Tibial nerve (tissue), 4 donors: ENCODE measurements at regions not wholly inside any gene's neighbourhood (a gene's known extent, or its start where the extent isn't known, plus 50 kb on each side); places are given as distances from the start of the nearest gene placed in this dataset.
"Not testable (repeated sequence)": the region's sequence is repeated elsewhere in the genome, so short reads cannot be mapped to it uniquely, and the experiment has no call there.

ENCODE experiments used
- DNase-seq, 2 donors: peaks; one replicate each; pipeline ENCODE4 v3.0.0-alpha.2; 2019; ENCODE audit warnings: low spot score in 2 of 2
- H3K27ac ChIP-seq, 4 donors: fragments of 200-600 bp; sonication (generic) in 3 of 4; one replicate each; pipeline ENCODE4 v1.5.1; 2017 to 2019; ENCODE audit warnings: mild to moderate bottlenecking in 1 of 4
- H3K27me3 ChIP-seq, 2 donors: fragments of 200-600 bp; sonication (generic) in 1 of 2; one replicate each; pipeline versions ENCODE4 v1.5.1 to v1.6.0; 2017 to 2019
- H3K36me3 ChIP-seq, 3 donors: fragments of 200-600 bp; sonication (generic); one replicate each; pipeline ENCODE4 v1.5.1; 2018 to 2019
- H3K4me1 ChIP-seq, 4 donors: fragments of 200-600 bp; sonication (generic) in 3 of 4; one replicate each; pipeline ENCODE4 v1.5.1; 2017 to 2019
- H3K4me3 ChIP-seq, 4 donors: fragments of 200-600 bp; sonication (generic) in 3 of 4; one replicate each; pipeline ENCODE4 v1.5.1; 2017 to 2019; ENCODE audit warnings: mild to moderate bottlenecking in 1 of 4, moderate library complexity in 1 of 4
- H3K9me3 ChIP-seq, 4 donors: fragments of 200-600 bp; sonication (generic) in 3 of 4; one replicate each; pipeline ENCODE4 v1.5.1; 2017 to 2019
- EP300 ChIP-seq, 2 donors: sonication (generic); formaldehyde crosslinking; IDR thresholded peaks; one replicate each; pipeline ENCODE4 v1.6.1; 2017; ENCODE audit warnings: antibody characterized with exemption in 2 of 2, mild to moderate bottlenecking in 1 of 2
- POLR2A ChIP-seq, 2 donors: fragments of 450-650 bp; IDR thresholded peaks; one replicate each; pipeline ENCODE4 v1.6.1; 2017; ENCODE audit warnings: antibody characterized with exemption in 2 of 2, mild to moderate bottlenecking in 2 of 2, moderate library complexity in 2 of 2
- WGBS, 2 donors: methylation state at CpG; one replicate each; pipeline ENCODE4 v1.1.5; 2018; 5-methylcytosine and 5-hydroxymethylcytosine counted together
- TF ChIP-seq, protein P1 (sequence below), 5 experiments: fragments of 200-600 bp in 3 of 5; fragments of 450-650 bp in 2 of 5; sonication (generic) in 3 of 5; IDR thresholded peaks; one replicate each; pipeline ENCODE4 v1.5.1; 2016 to 2019; ENCODE audit warnings: antibody characterized with exemption in 5 of 5, mild to moderate bottlenecking in 3 of 5, moderate library complexity in 2 of 5

DNA sequence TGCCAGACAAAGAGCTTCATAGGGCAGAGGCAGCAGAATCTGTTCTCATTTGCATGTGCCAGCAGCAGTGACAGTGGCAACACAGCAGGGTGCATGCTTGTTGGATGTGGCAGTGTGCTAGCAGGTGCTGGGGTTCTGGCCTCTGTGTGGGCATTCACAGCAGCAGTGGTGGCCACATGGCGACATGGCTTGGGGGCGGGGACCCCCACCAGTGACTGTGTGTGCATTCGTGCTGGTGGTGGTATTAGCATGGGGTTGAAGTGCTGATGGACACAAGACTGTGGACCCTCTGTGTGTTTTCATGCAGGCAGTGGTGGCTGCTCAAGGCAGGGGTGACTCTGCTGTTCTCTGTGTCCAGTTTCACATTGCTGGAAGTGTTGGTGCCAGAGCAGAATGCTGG, 183.2 kb upstream of the PDE4D start:
- 86% methylated on average over 3 of the region's 3 CpGs; no CpG with 5 or more reads in 1 of the 2 donors for WGBS, 2 donors
- no peak for DNase-seq
- Histone ChIP-seq H3K9me3 (peaks cover 0 to 34% (median 0%) of the 10 kb centered on the region in 4 donors), H3K4me1 (no peaks in the 10 kb centered on the region), H3K36me3 (no peaks in the 10 kb centered on the region), H3K27ac (no peak overlapping the region), H3K4me3 (no peak overlapping the region), H3K27me3 (no peaks in the 10 kb centered on the region)
- TF ChIP-seq POLR2A (IDR thresholded peaks at IDR 0.05): no peak
- no peak for TF ChIP-seq EP300 (IDR thresholded peaks at IDR 0.05)
- TF ChIP-seq, protein P1, sequence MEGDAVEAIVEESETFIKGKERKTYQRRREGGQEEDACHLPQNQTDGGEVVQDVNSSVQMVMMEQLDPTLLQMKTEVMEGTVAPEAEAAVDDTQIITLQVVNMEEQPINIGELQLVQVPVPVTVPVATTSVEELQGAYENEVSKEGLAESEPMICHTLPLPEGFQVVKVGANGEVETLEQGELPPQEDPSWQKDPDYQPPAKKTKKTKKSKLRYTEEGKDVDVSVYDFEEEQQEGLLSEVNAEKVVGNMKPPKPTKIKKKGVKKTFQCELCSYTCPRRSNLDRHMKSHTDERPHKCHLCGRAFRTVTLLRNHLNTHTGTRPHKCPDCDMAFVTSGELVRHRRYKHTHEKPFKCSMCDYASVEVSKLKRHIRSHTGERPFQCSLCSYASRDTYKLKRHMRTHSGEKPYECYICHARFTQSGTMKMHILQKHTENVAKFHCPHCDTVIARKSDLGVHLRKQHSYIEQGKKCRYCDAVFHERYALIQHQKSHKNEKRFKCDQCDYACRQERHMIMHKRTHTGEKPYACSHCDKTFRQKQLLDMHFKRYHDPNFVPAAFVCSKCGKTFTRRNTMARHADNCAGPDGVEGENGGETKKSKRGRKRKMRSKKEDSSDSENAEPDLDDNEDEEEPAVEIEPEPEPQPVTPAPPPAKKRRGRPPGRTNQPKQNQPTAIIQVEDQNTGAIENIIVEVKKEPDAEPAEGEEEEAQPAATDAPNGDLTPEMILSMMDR (IDR thresholded peaks at IDR 0.05): no peak

DNA sequence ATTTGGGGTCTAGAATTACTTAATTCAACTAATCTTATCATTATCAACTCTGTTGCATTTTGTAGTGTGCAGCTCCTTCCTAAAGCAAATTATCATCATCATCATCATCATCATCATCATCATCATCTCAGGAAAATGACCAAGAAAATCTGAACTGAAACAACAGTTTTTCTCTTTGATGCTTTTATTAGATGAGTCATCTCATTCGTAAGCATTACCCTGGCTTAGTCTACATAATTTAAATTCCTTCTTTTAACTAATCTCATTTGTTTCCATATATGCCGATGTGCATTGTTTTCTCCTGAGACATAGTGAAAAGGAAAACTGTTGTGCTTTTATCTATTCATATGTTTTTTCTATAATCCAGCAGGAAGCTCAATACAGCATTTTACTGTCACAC, 173.0 kb upstream of the PDE4D start:
- DNase-seq: no peak
- no peaks in the 10 kb centered on the region for H3K36me3 ChIP-seq
- H3K4me1 ChIP-seq: no peaks in the 10 kb centered on the region
- TF ChIP-seq EP300 (IDR thresholded peaks at IDR 0.05): no peak
- TF ChIP-seq POLR2A (IDR thresholded peaks at IDR 0.05): no peak
- TF ChIP-seq, protein P1 (IDR thresholded peaks at IDR 0.05): no peak
- H3K4me3 ChIP-seq: no peak overlapping the region
- H3K27me3 ChIP-seq: no peaks in the 10 kb centered on the region
- 40 to 49% methylated on average over 2 of the region's 2 CpGs for WGBS, 2 donors
- H3K27ac ChIP-seq: no peak overlapping the region
- peaks cover 0 to 6% (median 0%) of the 10 kb centered on the region in 4 donors for H3K9me3 ChIP-seq

DNA sequence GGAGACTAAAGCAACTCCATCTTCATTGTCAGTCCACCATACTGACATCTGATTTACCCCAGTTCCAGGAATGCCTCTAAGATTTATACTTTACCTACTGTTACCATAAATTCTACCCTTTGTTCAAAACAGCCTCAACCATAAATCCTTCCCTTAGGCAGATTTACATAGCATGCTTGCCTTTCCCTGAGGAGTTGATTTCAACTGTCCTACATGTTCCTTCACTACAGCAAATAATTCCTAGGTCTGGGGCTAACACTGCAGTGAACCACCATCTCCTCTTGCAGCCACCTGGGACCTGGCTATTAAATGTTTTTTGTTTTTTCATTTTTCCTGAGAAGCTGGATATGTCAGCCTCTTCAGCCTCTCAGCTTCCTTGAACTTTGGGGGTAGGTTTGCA, 166.9 kb upstream of the PDE4D start:
- H3K36me3 ChIP-seq: no peaks in the 10 kb centered on the region
- H3K4me3 ChIP-seq: no peak overlapping the region
- H3K27me3 ChIP-seq: no peaks in the 10 kb centered on the region
- H3K27ac ChIP-seq: no peak overlapping the region
- TF ChIP-seq POLR2A (IDR thresholded peaks at IDR 0.05) (no peak), EP300 (IDR thresholded peaks at IDR 0.05) (no peak)
- TF ChIP-seq, protein P1 (IDR thresholded peaks at IDR 0.05): no peak
- no peaks in the 10 kb centered on the region for H3K9me3 ChIP-seq
- DNase-seq: no peak
- H3K4me1 ChIP-seq: no peaks in the 10 kb centered on the region

DNA sequence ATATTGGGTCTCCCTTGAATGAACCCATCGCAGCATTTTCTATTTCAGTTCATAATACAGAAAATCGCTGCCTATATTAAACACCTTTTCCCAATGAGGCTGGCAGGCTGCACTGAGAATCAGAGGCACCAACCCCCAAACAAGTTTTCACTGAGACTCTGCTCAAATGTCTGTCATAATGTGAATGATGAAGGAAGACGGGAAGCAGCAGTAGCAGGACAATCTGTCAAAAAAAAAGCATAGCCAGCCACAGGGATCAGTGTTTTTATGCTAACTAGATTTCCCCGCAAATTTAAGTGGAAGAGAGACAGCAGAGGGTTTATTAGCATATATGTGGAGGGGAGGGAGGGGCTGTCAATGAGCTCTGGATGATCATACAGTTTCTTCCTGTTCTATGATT, 162.7 kb upstream of the PDE4D start:
- H3K36me3 ChIP-seq: no peaks in the 10 kb centered on the region
- H3K4me1 ChIP-seq: no peaks in the 10 kb centered on the region
- no peaks in the 10 kb centered on the region for H3K9me3 ChIP-seq
- H3K27me3 ChIP-seq: no peaks in the 10 kb centered on the region
- no peak overlapping the region for H3K27ac ChIP-seq
- no peak overlapping the region for H3K4me3 ChIP-seq
- WGBS, 2 donors: 73 to 78% methylated on average over 4 of the region's 4 CpGs
- DNase-seq: no peak
- TF ChIP-seq, protein P1 (IDR thresholded peaks at IDR 0.05): no peak
- no peak for TF ChIP-seq POLR2A (IDR thresholded peaks at IDR 0.05)
- no peak for TF ChIP-seq EP300 (IDR thresholded peaks at IDR 0.05)

DNA sequence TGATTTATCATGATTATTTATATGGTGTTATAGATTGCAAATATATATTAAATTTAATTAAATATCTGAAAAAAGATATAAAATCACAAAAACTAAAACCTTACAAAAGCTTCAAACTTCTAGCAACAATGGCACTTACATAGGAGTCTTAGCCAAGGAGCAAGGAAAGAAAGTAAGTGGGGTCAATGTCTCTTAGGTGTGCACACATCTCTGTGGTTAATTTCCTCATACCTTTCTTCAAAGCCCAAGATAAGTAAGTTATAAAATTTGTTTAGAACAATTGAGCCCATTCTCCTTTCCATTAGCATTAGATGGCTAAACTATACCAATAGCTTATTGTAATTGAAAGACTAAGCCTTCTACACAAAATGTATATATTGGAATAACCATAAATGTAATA, 161.6 kb upstream of the PDE4D start:
- H3K4me1 ChIP-seq: no peaks in the 10 kb centered on the region
- H3K27ac ChIP-seq: no peak overlapping the region
- DNase-seq: no peak
- H3K9me3 ChIP-seq: peaks cover 0 to 4% (median 0%) of the 10 kb centered on the region in 4 donors
- TF ChIP-seq, protein P1 (IDR thresholded peaks at IDR 0.05): no peak
- TF ChIP-seq POLR2A (IDR thresholded peaks at IDR 0.05): no peak
- no peak for TF ChIP-seq EP300 (IDR thresholded peaks at IDR 0.05)
- no peaks in the 10 kb centered on the region for H3K36me3 ChIP-seq
- H3K27me3 ChIP-seq: no peaks in the 10 kb centered on the region
- H3K4me3 ChIP-seq: no peak overlapping the region

DNA sequence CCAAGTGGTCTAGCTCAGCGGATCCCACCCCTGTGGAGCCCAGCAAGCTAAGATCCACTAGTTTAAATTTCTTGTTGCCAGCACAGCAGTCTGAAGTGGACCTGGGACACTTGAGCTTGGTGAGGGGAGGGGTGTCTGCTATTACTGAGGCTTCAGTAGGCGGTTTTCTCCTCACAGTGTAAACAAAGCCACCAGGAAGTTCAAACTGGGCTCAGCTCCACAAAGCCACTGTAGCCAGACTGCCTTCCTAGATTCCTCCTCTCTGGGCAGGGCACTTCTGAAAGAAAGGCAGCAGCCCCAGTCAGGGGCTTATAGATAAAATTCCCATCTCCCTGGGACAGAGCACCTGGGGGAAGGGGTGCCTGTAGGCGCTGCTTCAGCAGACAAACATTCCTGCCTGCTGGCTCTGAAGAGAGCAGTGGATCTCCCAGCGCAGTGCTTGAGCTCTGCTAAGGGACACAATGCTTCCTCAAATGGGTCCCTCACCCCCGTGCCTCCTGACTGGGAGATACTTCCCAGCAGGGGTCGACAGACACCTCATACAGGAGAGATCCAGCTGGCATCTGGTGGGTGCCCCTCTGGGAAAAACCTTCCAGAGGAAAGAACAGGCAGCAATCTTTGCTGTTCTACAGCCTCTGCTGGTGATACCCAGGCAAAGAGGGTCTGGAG, 148.6 kb upstream of the PDE4D start:
- 60 to 69% methylated on average over 5 to 6 of the region's 6 CpGs for WGBS, 2 donors
- not testable (repeated sequence) for H3K36me3 ChIP-seq, H3K27ac ChIP-seq, H3K9me3 ChIP-seq, H3K27me3 ChIP-seq, H3K4me1 ChIP-seq, DNase-seq, H3K4me3 ChIP-seq

DNA sequence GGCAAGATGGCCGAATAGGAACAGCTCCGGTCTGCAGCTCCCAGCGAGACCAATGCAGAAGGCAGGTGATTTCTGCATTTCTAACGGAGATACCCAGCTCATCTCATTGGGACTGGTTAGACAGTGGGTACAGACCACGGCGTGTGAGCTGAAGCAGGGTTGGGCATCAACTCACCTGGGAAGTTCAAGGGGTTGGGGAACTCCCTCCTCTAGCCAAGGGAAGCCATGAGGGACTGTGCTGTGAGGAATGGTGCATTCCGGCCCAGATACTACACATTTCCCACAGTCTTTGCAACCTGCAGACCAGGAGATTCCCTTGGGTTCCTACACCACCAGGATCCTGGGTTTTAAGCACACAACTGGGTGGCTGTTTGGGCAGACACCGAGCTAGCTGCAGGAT, 148.0 kb upstream of the PDE4D start:
- H3K4me3 ChIP-seq, H3K27ac ChIP-seq, H3K4me1 ChIP-seq, DNase-seq, H3K36me3 ChIP-seq, H3K9me3 ChIP-seq, H3K27me3 ChIP-seq: not testable (repeated sequence)
- WGBS, 2 donors: 89 to 90% methylated on average over 8 of the region's 8 CpGs
